HG03025 (cell line): ENCODE measurements at regions not wholly inside any gene's neighbourhood (a gene's known extent, or its start where the extent isn't known, plus 50 kb on each side); places are given as distances from the start of the nearest gene placed in this dataset.
"Not testable (repeated sequence)": the region's sequence is repeated elsewhere in the genome, so short reads cannot be mapped to it uniquely, and the experiment has no call there.

Experiments used
- ATAC-seq: cut with Tn5 transposase; IDR thresholded peaks from one replicate; pipeline ENCODE4 v1.9.1; 2021; ENCODE audit warnings: mild to moderate bottlenecking, moderate library complexity; ENCODE audit not compliant: unreplicated experiment, low FRiP score

DNA sequence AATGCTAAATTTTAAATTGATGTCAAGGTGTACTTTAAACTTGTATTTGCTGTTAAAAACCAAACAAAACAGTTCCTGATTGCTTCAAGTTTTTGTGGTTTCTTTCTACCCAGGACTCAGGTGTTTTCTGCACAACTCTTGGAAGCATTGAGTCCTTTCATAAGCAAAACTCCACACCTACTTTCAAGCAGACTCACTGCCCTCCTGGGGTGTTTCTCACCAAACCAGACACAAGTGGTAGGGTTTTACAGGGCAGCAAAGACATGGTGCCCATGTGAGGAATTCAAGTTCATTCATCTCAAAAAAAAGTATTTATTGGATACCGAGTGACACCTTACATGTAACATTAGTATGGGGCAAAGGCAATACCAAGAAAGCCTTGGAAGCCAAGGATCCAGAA lies 146.7 kb upstream of the BNIP2 start:
- ATAC-seq: no peak

- no peak for ATAC-seq
Observed at GRCh38 chr15:59834528-59834927, 145.4 kb upstream of the BNIP2 start.

DNA sequence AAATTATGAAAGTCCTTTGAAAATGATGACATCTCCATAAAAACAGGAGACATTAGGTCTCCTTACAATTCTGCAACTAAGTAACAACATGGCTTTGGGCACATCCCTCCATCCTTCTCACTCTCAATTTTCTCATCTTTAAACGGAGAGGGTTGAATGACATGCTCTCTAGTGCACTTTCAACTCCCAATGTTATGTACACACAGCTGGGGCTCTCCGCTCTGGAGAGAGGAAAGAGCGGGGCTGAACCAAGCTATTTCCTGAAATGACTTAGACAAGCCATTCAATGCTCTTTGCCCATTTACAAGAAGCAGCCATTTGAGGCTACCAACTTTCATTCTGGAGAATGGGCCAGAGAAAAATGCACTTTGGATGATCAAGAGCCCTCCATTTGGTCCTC lies 144.2 kb upstream of the BNIP2 start:
- no peak for ATAC-seq

GRCh38 chr15:59830873-59831272 lies 141.8 kb upstream of the BNIP2 start:
- no peak for ATAC-seq

DNA sequence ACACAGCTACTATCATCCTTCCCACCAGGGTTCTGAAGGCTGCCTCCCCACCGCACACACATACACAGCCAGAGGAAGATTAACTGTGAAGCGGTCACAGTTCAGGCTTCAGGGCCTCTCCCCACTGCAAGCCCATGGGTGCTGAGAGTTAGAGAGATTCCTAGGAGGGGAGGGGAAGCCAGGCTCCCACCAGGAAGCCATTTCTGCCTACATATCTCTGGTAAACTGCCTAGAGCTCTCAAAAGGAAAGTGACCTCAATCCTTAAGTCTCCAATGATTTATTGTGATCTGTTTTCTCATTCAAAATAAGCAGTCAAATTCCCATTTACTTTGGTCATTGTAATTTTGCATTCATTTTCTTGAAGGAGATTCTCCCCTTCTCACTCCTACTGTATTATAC lies 141.0 kb upstream of the BNIP2 start:
- no peak for ATAC-seq

GRCh38 chr15:59828861-59829260 lies 139.7 kb upstream of the BNIP2 start:
- no peak for ATAC-seq

GRCh38 chr15:59828263-59828662 lies 139.1 kb upstream of the BNIP2 start:
- ATAC-seq: no peak

- no peak for ATAC-seq
Observed at GRCh38 chr15:59825901-59826300, 136.8 kb upstream of the BNIP2 start.

DNA sequence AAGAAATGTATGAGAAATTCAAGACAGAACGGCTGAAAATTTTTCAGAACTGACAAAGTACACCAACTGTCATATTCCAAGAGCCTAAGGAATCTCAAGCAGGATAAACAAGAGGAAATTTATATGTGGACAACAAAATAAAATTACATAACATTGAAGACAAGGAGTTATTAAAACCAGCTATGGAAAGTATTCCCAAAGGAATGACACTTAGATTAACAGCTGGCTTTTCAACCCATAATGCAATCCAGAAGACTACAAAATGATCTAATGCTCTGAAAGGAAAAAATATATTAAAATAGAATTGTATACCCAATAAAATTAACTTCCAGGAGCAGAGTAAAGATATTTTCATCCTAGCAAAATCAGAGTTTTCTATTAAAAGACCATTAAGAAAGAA lies 132.2 kb upstream of the BNIP2 start:
- ATAC-seq: no peak

GRCh38 chr15:59819092-59819491 lies 130.0 kb upstream of the BNIP2 start:
- no peak for ATAC-seq

DNA sequence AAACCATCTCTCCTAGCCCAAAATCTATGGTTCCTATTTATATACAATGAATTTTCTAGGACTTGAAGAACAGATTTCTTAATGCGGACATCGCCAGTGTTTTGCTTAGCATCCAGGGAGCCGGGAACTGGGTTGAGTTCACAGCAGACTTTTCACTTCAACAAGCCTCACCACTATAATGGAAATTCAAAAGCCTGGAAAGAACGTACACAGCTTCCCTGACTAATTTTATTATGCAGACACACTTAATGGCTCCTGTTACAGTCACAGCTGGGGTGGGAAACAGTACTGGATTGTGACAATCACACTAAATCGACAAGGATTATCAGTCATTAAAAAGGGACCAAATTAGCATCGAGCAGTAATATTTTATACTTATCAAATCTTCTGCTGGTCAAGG lies 129.2 kb upstream of the BNIP2 start:
- ATAC-seq: no peak

DNA sequence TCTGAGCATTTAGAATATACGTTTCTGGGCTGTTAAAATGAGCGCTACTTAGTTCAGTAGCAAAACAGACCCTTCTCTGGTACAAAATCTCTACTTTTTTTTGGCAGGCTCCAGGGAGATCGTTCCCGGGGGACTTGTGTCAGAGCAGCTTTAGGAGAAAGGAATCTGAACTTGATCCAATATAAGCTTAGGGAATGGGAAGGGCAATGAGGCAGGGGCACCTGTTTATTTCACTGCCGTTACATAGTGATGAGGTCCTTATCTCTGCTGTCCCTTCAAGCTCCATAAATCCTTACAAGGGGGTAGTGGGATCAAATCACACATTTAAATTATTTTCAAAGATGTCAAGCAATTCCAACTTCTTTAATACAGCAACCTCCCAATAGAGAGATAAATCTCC lies 128.7 kb upstream of the BNIP2 start:
- ATAC-seq: no peak

- no peak for ATAC-seq
Observed at GRCh38 chr15:59817053-59817452, 127.9 kb upstream of the BNIP2 start.

GRCh38 chr15:59814409-59814808 lies 125.3 kb upstream of the BNIP2 start:
- ATAC-seq: no peak

DNA sequence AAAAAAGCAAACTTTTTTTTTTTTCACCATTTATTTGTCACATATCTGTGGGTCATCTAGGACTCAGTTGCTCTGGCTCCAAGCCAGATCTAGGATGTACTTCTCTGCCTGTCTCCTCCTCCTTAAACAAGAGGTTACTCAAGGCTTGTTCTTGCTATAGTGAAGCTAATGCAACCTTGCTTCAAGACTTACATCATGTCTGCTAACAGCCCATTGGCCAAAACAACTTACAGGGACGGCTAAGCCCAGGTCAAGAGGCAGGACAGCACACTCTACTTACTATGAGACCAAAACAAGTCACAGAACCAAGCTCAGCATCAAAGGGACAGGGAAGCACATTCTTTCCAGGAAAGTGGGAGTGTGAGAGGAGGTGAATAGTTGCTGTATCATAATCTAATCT lies 123.8 kb upstream of the BNIP2 start:
- no peak for ATAC-seq

- no peak for ATAC-seq
Observed at GRCh38 chr15:59812250-59812870, 123.2 kb upstream of the BNIP2 start.

DNA sequence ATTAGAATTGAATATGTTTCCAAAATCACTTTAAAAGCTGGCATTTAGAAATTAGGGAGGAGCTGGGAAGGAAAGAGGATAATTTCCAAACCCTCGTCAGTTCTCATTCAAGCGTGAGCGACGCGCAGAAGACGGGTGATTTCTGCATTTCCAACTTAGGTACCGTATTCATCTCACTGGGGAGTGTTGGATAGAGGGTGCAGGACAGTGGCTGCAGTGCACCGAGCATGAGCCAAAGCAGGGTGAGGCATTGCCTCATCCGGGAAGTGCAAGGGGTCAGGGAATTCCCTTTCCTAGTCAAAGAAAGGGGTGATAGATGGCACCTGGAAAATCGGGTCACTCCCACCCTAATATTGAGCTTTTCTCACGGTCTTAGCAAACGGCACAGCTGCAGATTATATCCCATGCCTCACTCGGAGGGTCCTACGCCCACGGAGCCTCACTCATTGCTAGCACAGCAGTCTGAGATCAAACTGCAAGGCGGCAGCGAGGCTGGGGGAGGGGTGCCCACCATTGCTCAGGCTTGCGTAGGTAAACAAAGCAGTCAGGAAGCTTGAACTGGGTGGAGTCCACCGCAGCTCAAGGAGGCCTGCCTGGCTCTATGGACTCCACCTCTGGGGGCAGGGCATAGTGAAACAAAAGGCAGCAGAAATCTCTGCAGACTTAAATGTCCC lies 114.3 kb upstream of the BNIP2 start:
- not testable (repeated sequence) for ATAC-seq

GRCh38 chr15:59801649-59802048 lies 112.5 kb upstream of the BNIP2 start:
- no peak for ATAC-seq

DNA sequence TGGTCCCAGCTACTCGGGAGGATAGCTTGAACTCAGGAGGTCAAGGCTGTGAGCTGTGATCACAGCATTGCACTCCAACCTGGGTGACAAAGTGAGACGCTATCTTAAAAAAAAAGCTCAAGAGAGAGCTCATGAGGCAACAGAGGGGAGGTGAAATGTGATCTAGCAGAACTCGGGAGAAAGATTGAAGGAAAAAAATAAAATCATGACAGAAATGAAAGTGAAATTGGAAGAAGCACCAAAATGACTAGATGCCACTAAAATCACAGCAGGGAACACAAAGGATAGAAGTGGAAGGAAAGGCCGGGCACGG lies 109.4 kb upstream of the BNIP2 start:
- ATAC-seq: no peak

GRCh38 chr15:59797756-59798604 lies 108.9 kb upstream of the BNIP2 start:
- no peak for ATAC-seq

DNA sequence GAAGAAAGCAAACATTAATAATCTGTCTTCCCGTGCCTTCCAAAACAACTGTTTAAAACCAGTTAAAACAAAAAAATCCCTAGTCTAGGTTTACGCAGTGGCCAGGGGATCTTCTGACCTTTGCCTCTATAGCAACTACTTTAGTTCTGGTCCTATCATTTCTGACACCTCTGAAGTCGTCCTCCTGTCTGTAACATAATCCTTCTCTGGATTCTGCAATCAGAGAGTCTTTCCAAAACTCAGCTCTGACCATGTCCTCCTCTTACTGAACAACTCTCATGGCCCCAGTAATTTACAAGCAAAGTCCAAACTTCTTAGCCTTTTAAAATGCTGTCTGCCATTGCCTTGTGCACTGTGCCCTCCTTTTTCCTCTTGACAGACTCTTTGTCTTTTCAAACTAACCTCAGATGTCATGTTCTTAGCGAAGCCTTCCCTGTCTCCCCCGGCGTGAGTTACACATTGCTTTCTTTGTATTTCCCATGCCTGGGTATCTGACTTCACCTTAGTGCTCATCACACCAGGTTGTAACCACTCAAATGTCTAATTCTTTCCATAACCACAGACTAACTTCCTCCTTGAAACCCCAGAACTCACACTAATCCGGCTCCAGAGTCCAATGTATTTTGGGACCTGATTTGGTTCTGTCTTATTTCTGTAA lies 105.2 kb upstream of the BNIP2 start:
- no peak for ATAC-seq
